ENCODE measurements at regions not wholly inside any gene's neighbourhood (a gene's known extent, or its start where the extent isn't known, plus 50 kb on each side); places are given as distances from the start of the nearest gene placed in this dataset.
A peak's percentile ranks its signal among the peaks of the same experiment; 100 is the strongest.

DNA sequence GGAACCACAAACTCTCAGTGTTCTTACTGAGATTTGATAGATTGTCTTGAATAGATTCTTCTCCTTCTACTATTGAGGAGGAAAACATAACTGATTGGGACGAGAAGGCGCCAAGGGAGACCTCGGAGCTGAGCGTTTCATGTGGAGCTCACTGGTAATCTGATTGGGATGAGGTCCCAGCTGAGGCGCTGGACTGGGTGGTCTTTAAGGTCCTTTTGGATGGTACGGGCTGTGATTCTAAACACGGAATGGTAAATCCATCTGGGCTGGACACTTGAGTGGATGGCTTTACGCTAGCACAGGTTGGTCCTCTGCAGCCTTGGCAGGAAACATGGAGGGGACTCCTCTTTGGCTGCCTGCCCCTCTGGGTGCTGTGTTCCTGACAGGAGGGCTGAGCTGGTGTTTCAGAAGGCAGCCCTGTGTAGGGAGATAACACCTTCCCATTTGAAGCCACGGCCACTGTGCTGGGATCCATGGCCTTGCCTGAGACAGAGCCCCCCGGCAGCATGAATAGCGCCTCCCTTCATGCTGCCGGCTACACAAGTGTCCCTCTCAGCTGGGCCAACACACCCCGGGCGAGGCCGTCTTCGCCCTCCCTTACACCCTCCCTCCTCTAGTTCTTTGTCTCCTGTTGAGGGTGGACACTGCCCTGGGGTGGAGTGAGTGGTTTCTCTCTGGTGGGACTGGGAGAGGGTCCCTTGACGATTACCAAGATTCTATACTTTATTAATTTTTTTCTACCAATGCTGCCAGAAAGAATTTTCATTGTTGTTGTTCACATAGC, 203.2 kb upstream of the SHH start:
- Histone ChIP-seq H3K4me2 (ENCODE audit: insufficient read depth, low read length, poor library complexity, severe bottlenecking) (no peak overlapping the region), H2BK5ac (ENCODE audit: low read length) (no peak overlapping the region), H4K91ac (ENCODE audit: low read depth, low read length, poor library complexity) (no peak overlapping the region), H3K14ac (ENCODE audit: low read length) (no peak overlapping the region), H3K4me3 (ENCODE audit: low read length in 2 of 2) (no peak overlapping the region), H2BK120ac (ENCODE audit: low read depth, low read length) (peak overlapping the region; percentile 56), H3K23ac (ENCODE audit: low read depth, low read length, poor library complexity) (no peak overlapping the region), H2BK15ac (ENCODE audit: low read length) (no peak overlapping the region), H2BK12ac (ENCODE audit: low read length) (peak overlapping the region; percentile 30), H3K79me1 (ENCODE audit: low read depth, low read length) (no peaks in the 10 kb centered on the region), H3K36me3 (replicated peaks in 1 of 2; ENCODE audit: control insufficient read depth in 2 of 2, insufficient read depth in 2 of 2, low read length in 2 of 2) (no peaks in the 10 kb centered on the region), H3K27me3 (ENCODE audit: control insufficient read depth in 3 of 3, insufficient read depth in 3 of 3, low read depth in 1 of 3, low read length in 3 of 3) (no peaks in the 10 kb centered on the region), H4K8ac (ENCODE audit: low read depth, low read length) (no peak overlapping the region), H3K18ac (ENCODE audit: low read length) (peak overlapping the region; percentile 88), H2AK5ac (ENCODE audit: low read depth, low read length) (peak overlapping the region; percentile 64), H3K9ac (ENCODE audit: low read depth, low read length, poor library complexity) (peak overlapping the region; percentile 50), H3K9me3 (replicated peaks in 1 of 2; ENCODE audit: control insufficient read depth in 2 of 2, insufficient read depth in 1 of 2, low read depth in 1 of 2, low read length in 2 of 2) (peaks cover 0 to 3% of the 10 kb centered on the region in 2 donors), H3K4ac (ENCODE audit: low read length) (peak overlapping the region; percentile 39), H3K27ac (replicated peaks; ENCODE audit: low read length) (no peak overlapping the region), H2AFZ (ENCODE audit: low read length) (no peak overlapping the region), H3K4me1 (ENCODE audit: control insufficient read depth in 2 of 2, insufficient read depth in 1 of 2, low read depth in 1 of 2, low read length in 2 of 2) (peaks cover 0 to 2% of the 10 kb centered on the region in 2 donors)
- WGBS, 2 donors (ENCODE audit: extremely low coverage in 2 of 2, insufficient read length in 2 of 2, insufficient replicate concordance in 1 of 2) = no CpG with 5 or more reads among the region's 17 CpGs
- DNase-seq (ENCODE audit: low spot score) = no peak

DNA sequence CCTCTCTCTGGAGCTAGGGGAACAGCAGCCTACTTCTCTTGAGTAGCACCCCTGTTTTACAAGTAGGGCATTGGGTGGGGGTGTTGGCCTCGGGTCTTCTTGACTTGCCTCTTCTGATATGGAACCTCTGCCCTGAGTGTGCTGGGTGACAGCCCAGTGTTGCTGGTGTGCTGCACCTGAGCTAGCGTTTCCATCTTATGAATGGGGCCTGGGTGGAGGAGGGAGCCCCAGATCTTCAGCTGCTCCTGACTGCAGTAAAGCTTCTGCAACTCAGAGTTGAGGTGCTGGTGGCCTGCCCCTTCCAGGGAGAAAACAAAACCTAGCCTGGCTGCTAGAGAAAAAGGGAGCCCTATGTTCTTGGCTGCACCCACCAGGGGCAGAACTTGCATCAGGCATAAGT, 202.5 kb upstream of the SHH start:
- Histone ChIP-seq H3K4me3 (ENCODE audit: low read length in 2 of 2) (no peak overlapping the region), H4K8ac (ENCODE audit: low read depth, low read length) (no peak overlapping the region), H3K79me1 (ENCODE audit: low read depth, low read length) (no peaks in the 10 kb centered on the region), H2AFZ (ENCODE audit: low read length) (no peak overlapping the region), H2BK5ac (ENCODE audit: low read length) (no peak overlapping the region), H2AK5ac (ENCODE audit: low read depth, low read length) (no peak overlapping the region), H2BK120ac (ENCODE audit: low read depth, low read length) (no peak overlapping the region), H3K4me2 (ENCODE audit: insufficient read depth, low read length, poor library complexity, severe bottlenecking) (no peak overlapping the region), H3K27me3 (ENCODE audit: control insufficient read depth in 3 of 3, insufficient read depth in 3 of 3, low read depth in 1 of 3, low read length in 3 of 3) (no peaks in the 10 kb centered on the region), H2BK15ac (ENCODE audit: low read length) (no peak overlapping the region), H3K9ac (ENCODE audit: low read depth, low read length, poor library complexity) (no peak overlapping the region), H3K27ac (replicated peaks; ENCODE audit: low read length) (no peak overlapping the region), H3K36me3 (replicated peaks in 1 of 2; ENCODE audit: control insufficient read depth in 2 of 2, insufficient read depth in 2 of 2, low read length in 2 of 2) (no peaks in the 10 kb centered on the region), H3K4me1 (ENCODE audit: control insufficient read depth in 2 of 2, insufficient read depth in 1 of 2, low read depth in 1 of 2, low read length in 2 of 2) (peaks cover 0 to 2% of the 10 kb centered on the region in 2 donors), H3K14ac (ENCODE audit: low read length) (no peak overlapping the region), H3K4ac (ENCODE audit: low read length) (no peak overlapping the region), H2BK12ac (ENCODE audit: low read length) (no peak overlapping the region), H3K23ac (ENCODE audit: low read depth, low read length, poor library complexity) (no peak overlapping the region), H3K9me3 (replicated peaks in 1 of 2; ENCODE audit: control insufficient read depth in 2 of 2, insufficient read depth in 1 of 2, low read depth in 1 of 2, low read length in 2 of 2) (peaks cover 0 to 3% of the 10 kb centered on the region in 2 donors), H4K91ac (ENCODE audit: low read depth, low read length, poor library complexity) (no peak overlapping the region), H3K18ac (ENCODE audit: low read length) (no peak overlapping the region)
- no CpG with 5 or more reads among the region's 2 CpGs for WGBS, 2 donors (ENCODE audit: extremely low coverage in 2 of 2, insufficient read length in 2 of 2, insufficient replicate concordance in 1 of 2)
- no peak for DNase-seq (ENCODE audit: low spot score)

DNA sequence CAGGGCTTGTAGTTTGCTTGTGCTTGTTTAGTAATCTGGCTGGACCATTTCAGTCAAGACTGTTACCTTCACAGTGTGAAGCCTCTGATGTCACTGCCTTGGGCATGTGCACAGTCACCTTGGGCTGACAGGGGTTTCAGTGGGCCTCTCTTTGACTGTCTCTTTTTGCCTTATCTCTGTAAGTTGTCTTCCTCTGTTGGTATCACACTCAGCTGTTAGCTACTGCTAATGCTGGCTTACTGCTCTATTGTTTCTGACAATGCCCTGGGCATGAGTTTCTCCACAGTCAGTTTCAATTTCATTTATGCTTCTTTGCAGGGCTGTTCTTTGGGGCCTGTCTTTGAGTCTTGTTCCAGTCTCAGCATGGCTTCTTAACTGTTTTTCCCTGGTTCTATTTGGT, 201.9 kb upstream of the SHH start:
- no peak overlapping the region for H3K18ac ChIP-seq (ENCODE audit: low read length)
- H4K8ac ChIP-seq (ENCODE audit: low read depth, low read length) = no peak overlapping the region
- no peak overlapping the region for H3K9ac ChIP-seq (ENCODE audit: low read depth, low read length, poor library complexity)
- H3K27ac ChIP-seq (replicated peaks; ENCODE audit: low read length) = no peak overlapping the region
- no peak overlapping the region for H3K23ac ChIP-seq (ENCODE audit: low read depth, low read length, poor library complexity)
- no peak overlapping the region for H3K4me2 ChIP-seq (ENCODE audit: insufficient read depth, low read length, poor library complexity, severe bottlenecking)
- no peak overlapping the region for H3K4ac ChIP-seq (ENCODE audit: low read length)
- no peak overlapping the region for H2BK15ac ChIP-seq (ENCODE audit: low read length)
- no peaks in the 10 kb centered on the region for H3K79me1 ChIP-seq (ENCODE audit: low read depth, low read length)
- no peaks in the 10 kb centered on the region for H3K27me3 ChIP-seq (ENCODE audit: control insufficient read depth in 3 of 3, insufficient read depth in 3 of 3, low read depth in 1 of 3, low read length in 3 of 3)
- H2BK5ac ChIP-seq (ENCODE audit: low read length) = no peak overlapping the region
- no peak for DNase-seq (ENCODE audit: low spot score)
- H3K9me3 ChIP-seq (replicated peaks in 1 of 2; ENCODE audit: control insufficient read depth in 2 of 2, insufficient read depth in 1 of 2, low read depth in 1 of 2, low read length in 2 of 2) = no peaks in the 10 kb centered on the region
- no peak overlapping the region for H3K14ac ChIP-seq (ENCODE audit: low read length)
- H2BK12ac ChIP-seq (ENCODE audit: low read length) = no peak overlapping the region
- H2AFZ ChIP-seq (ENCODE audit: low read length) = no peak overlapping the region
- H4K91ac ChIP-seq (ENCODE audit: low read depth, low read length, poor library complexity) = no peak overlapping the region
- no peak overlapping the region for H2AK5ac ChIP-seq (ENCODE audit: low read depth, low read length)
- peaks cover 0 to 2% of the 10 kb centered on the region in 2 donors for H3K4me1 ChIP-seq (ENCODE audit: control insufficient read depth in 2 of 2, insufficient read depth in 1 of 2, low read depth in 1 of 2, low read length in 2 of 2)
- no peaks in the 10 kb centered on the region for H3K36me3 ChIP-seq (replicated peaks in 1 of 2; ENCODE audit: control insufficient read depth in 2 of 2, insufficient read depth in 2 of 2, low read length in 2 of 2)
- H2BK120ac ChIP-seq (ENCODE audit: low read depth, low read length) = no peak overlapping the region
- H3K4me3 ChIP-seq (ENCODE audit: low read length in 2 of 2) = no peak overlapping the region

DNA sequence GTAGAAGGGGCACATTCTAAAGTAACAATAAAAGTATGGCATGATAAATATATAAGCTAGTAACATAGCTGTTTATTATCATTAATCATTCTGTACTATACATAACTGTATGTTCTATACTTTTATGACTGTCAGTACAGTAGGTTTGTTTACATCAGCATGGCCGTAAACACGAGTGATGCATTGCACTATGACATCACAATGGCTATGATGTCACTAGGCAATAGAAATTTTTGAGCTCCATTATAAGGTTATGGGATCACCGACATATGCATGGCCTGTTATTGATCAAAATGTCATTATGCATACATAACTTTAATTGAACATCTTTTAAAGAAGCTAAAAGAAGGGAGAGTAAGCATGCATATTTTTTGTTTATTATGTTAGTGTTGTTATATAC, 200.1 kb upstream of the SHH start:
- no peak overlapping the region for H2AFZ ChIP-seq (ENCODE audit: low read length)
- H3K23ac ChIP-seq (ENCODE audit: low read depth, low read length, poor library complexity) = no peak overlapping the region
- no peak overlapping the region for H2BK5ac ChIP-seq (ENCODE audit: low read length)
- WGBS, 2 donors (ENCODE audit: extremely low coverage in 2 of 2, insufficient read length in 2 of 2, insufficient replicate concordance in 1 of 2) = no CpG with 5 or more reads among the region's 3 CpGs
- no peak overlapping the region for H3K18ac ChIP-seq (ENCODE audit: low read length)
- no peaks in the 10 kb centered on the region for H3K36me3 ChIP-seq (replicated peaks in 1 of 2; ENCODE audit: control insufficient read depth in 2 of 2, insufficient read depth in 2 of 2, low read length in 2 of 2)
- no peak overlapping the region for H3K14ac ChIP-seq (ENCODE audit: low read length)
- no peak overlapping the region for H4K91ac ChIP-seq (ENCODE audit: low read depth, low read length, poor library complexity)
- no peak overlapping the region for H4K8ac ChIP-seq (ENCODE audit: low read depth, low read length)
- H3K4ac ChIP-seq (ENCODE audit: low read length) = no peak overlapping the region
- no peak overlapping the region for H2BK12ac ChIP-seq (ENCODE audit: low read length)
- H3K4me2 ChIP-seq (ENCODE audit: insufficient read depth, low read length, poor library complexity, severe bottlenecking) = no peak overlapping the region
- H3K79me1 ChIP-seq (ENCODE audit: low read depth, low read length) = no peaks in the 10 kb centered on the region
- H3K27me3 ChIP-seq (ENCODE audit: control insufficient read depth in 3 of 3, insufficient read depth in 3 of 3, low read depth in 1 of 3, low read length in 3 of 3) = no peaks in the 10 kb centered on the region
- H2BK15ac ChIP-seq (ENCODE audit: low read length) = no peak overlapping the region
- H2AK5ac ChIP-seq (ENCODE audit: low read depth, low read length) = no peak overlapping the region
- no peak overlapping the region for H3K9ac ChIP-seq (ENCODE audit: low read depth, low read length, poor library complexity)
- no peak overlapping the region for H2BK120ac ChIP-seq (ENCODE audit: low read depth, low read length)
- DNase-seq (ENCODE audit: low spot score) = no peak
- H3K4me1 ChIP-seq (ENCODE audit: control insufficient read depth in 2 of 2, insufficient read depth in 1 of 2, low read depth in 1 of 2, low read length in 2 of 2) = peaks cover 0 to 2% of the 10 kb centered on the region in 2 donors
- no peaks in the 10 kb centered on the region for H3K9me3 ChIP-seq (replicated peaks in 1 of 2; ENCODE audit: control insufficient read depth in 2 of 2, insufficient read depth in 1 of 2, low read depth in 1 of 2, low read length in 2 of 2)
- H3K4me3 ChIP-seq (ENCODE audit: low read length in 2 of 2) = no peak overlapping the region
- no peak overlapping the region for H3K27ac ChIP-seq (replicated peaks; ENCODE audit: low read length)
